ENCODE measurements at regions not wholly inside any gene's neighbourhood (a gene's known extent, or its start where the extent isn't known, plus 50 kb on each side); places are given as distances from the start of the nearest gene placed in this dataset.
A peak's percentile ranks its signal among the peaks of the same experiment; 100 is the strongest.
"Not testable (repeated sequence)": the region's sequence is repeated elsewhere in the genome, so short reads cannot be mapped to it uniquely, and the experiment has no call there.

DNA sequence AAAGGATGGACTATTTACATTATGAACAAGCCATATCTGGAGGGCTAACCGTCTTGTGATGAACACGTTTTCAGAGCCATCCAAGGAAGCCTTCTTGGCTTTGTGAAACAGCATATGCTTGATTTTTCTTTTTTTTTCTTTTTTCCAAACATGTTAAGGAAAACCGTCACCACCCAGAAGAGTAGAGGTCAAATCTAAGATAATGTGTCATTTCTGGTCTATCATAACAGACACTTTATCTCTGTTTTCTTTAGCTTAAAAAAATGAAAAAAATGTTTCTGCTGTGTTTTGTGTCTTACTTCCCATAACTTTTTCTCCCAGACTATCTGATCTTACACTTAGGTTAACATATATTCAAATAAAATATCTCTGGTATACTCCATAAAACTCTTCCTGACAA, 76.1 kb upstream of the DGKB start:
- no peak for ATAC-seq
- 69 to 76% (median 76%) methylated on average over 3 of the region's 3 CpGs for WGBS, 3 donors
- H3K27ac ChIP-seq = no peak overlapping the region
- no peak for DNase-seq
- no peaks in the 10 kb centered on the region for H3K36me3 ChIP-seq (ENCODE audit: insufficient read depth in 1 of 2, low read depth in 1 of 2)
- TF ChIP-seq, protein P1, sequence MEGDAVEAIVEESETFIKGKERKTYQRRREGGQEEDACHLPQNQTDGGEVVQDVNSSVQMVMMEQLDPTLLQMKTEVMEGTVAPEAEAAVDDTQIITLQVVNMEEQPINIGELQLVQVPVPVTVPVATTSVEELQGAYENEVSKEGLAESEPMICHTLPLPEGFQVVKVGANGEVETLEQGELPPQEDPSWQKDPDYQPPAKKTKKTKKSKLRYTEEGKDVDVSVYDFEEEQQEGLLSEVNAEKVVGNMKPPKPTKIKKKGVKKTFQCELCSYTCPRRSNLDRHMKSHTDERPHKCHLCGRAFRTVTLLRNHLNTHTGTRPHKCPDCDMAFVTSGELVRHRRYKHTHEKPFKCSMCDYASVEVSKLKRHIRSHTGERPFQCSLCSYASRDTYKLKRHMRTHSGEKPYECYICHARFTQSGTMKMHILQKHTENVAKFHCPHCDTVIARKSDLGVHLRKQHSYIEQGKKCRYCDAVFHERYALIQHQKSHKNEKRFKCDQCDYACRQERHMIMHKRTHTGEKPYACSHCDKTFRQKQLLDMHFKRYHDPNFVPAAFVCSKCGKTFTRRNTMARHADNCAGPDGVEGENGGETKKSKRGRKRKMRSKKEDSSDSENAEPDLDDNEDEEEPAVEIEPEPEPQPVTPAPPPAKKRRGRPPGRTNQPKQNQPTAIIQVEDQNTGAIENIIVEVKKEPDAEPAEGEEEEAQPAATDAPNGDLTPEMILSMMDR (IDR thresholded peaks at IDR 0.05) = no peak
- intact Hi-C loops (cut with DNase I) = no loop called here
- no peaks in the 10 kb centered on the region for H3K9me3 ChIP-seq
- peaks cover 5% of the 10 kb centered on the region for H3K4me1 ChIP-seq
- no peak overlapping the region for H3K4me3 ChIP-seq
- H3K27me3 ChIP-seq (ENCODE audit: insufficient read depth in 3 of 3, low read length in 2 of 3) = no peaks in the 10 kb centered on the region

DNA sequence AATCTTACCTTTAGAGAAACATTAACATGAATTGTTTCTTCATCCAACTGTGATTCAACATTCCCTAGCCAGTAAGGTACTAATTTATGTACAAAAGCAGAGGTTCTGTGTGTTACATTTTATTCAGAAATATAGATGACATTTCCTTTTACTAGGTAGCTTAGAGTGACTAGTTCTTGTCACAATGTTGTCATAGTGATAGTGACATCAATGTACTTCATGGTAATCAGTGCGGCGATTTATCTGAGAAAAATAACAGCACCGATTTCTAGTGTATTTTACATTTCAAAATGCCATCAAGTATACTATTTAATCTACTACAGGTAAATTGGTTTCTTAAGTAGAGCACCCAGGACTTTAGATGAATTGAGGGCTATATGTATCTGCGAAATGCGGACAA, 72.1 kb upstream of the DGKB start:
- TF ChIP-seq, protein P1 (IDR thresholded peaks at IDR 0.05) = no peak
- Histone ChIP-seq H3K9me3 (no peaks in the 10 kb centered on the region), H3K4me1 (peaks cover 5% of the 10 kb centered on the region), H3K27ac (no peak overlapping the region), H3K36me3 (ENCODE audit: insufficient read depth in 1 of 2, low read depth in 1 of 2) (no peaks in the 10 kb centered on the region), H3K27me3 (ENCODE audit: insufficient read depth in 3 of 3, low read length in 2 of 3) (no peaks in the 10 kb centered on the region), H3K4me3 (no peak overlapping the region)
- ATAC-seq (no peak), DNase-seq (no peak)
- intact Hi-C loops (cut with DNase I) = no loop called here
- 94 to 97% (median 96%) methylated on average over 5 of the region's 5 CpGs for WGBS, 3 donors

DNA sequence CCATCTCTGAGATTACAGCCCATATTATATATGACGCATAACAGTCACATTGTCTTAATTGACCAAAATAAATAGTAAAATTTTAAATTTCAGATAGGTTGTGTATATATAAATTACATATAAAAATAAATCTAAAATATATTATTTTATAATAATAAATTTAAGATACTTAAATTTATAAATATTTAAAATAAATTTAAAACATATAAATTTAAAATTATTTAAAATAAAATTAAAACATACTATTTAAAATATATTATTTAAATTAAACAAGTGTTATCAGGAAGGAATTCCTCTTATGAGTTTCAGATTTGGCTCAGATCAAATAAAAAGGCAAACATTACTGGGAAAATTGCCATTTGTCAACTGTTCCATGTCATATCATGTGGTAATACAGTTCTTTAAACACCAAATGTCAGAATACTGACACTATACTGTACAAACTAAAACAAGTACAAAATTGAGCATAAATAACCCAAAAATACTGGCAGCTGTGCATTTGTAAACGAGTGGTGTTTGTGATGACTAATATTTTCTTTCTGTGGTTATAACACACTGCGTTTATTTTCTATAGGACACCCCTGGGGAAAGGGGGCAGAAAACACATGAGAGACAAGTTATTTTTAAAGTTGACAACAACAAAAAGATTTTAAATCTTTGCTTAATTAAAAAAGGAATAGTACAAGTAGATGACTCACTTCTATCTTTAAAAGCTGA, 71.3 kb upstream of the DGKB start:
- H3K4me3 ChIP-seq = no peak overlapping the region
- intact Hi-C loops (cut with DNase I) = no loop called here
- H3K9me3 ChIP-seq = no peaks in the 10 kb centered on the region
- ATAC-seq (no peak), DNase-seq (no peak)
- TF ChIP-seq, protein P1 (IDR thresholded peaks at IDR 0.05) = no peak
- H3K4me1 ChIP-seq = peaks cover 5% of the 10 kb centered on the region
- H3K27me3 ChIP-seq (ENCODE audit: insufficient read depth in 3 of 3, low read length in 2 of 3) = no peaks in the 10 kb centered on the region
- no peak overlapping the region for H3K27ac ChIP-seq
- no peaks in the 10 kb centered on the region for H3K36me3 ChIP-seq (ENCODE audit: insufficient read depth in 1 of 2, low read depth in 1 of 2)
- 70 to 72% (median 71%) methylated on average over 3 of the region's 3 CpGs for WGBS, 3 donors

DNA sequence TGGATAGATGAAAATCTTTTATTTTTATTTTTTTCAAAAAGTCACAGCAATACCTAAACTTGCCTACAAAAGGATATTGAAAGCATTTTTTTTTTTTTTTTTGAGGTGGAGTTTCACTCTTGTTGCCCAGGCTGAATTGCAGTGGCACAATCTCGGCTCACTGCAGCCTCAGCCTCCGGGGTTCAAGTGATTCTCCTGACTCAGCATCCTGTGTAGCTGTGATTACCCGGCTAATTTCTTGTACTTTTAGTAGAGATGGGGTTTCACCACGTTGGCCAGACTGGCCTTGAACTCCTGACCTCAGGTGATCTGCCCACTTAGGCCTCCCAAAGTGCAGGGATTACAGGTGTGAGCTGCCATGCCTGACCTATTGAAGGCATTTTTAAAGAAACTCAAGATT, 69.1 kb upstream of the DGKB start:
- H3K9me3 ChIP-seq; H3K4me1 ChIP-seq; H3K4me3 ChIP-seq; H3K27me3 ChIP-seq (ENCODE audit: insufficient read depth in 3 of 3, low read length in 2 of 3); H3K36me3 ChIP-seq (ENCODE audit: insufficient read depth in 1 of 2, low read depth in 1 of 2); H3K27ac ChIP-seq; intact Hi-C loops (cut with DNase I); DNase-seq; ATAC-seq: not testable (repeated sequence)
- WGBS, 3 donors = 37 to 66% (median 38%) methylated on average over 4 of the region's 4 CpGs

DNA sequence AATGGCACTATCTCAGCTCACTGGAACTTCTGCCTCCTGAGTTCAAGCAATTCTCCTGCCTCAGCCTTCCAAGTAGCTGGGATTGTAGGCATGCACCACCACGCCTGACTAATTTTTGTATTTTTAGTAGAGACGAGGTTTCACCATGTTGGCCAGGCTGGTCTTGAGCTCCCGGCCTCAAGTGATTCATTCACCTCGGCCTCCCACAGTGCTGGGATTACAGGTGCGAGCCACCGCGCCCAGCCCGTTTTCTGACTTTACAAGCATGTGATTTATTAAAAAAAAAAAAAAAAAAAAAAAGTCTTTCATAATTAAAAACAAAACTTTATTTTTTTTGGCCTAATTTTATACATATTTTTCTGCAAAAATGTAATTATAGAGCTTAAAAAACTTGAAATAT, 64.8 kb upstream of the DGKB start:
- H3K4me1 ChIP-seq; H3K27ac ChIP-seq; DNase-seq; H3K36me3 ChIP-seq (ENCODE audit: insufficient read depth in 1 of 2, low read depth in 1 of 2); H3K9me3 ChIP-seq; H3K4me3 ChIP-seq; H3K27me3 ChIP-seq (ENCODE audit: insufficient read depth in 3 of 3, low read length in 2 of 3); intact Hi-C loops (cut with DNase I); ATAC-seq: not testable (repeated sequence)
- 77 to 85% (median 80%) methylated on average over 8 of the region's 8 CpGs for WGBS, 3 donors

DNA sequence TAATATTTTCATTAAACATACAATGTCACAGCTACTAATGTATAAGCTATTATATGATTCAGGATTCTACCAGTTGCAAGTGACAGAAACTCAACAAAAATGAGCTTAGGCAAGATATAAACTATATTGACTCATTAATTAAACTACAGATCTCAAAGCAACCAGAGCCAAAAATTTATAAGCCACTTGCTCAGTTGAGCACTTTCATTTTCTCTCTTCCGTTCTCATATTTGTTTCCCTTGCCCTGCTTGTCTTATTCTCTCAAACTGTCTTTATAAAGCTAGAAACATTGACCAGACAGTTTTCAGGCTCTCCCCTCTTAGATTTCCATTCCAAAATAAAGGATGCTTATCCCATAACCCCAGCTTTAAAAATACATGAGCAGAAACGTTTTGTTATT, 60.2 kb upstream of the DGKB start:
- no peak for ATAC-seq
- Histone ChIP-seq H3K27me3 (ENCODE audit: insufficient read depth in 3 of 3, low read length in 2 of 3) (peaks cover 0 to 2% (median 0%) of the 10 kb centered on the region in 3 donors), H3K4me1 (no peaks in the 10 kb centered on the region), H3K27ac (no peak overlapping the region), H3K9me3 (no peaks in the 10 kb centered on the region), H3K36me3 (ENCODE audit: insufficient read depth in 1 of 2, low read depth in 1 of 2) (no peaks in the 10 kb centered on the region), H3K4me3 (peak overlapping the region; percentile 24)
- TF ChIP-seq, protein P1 (IDR thresholded peaks at IDR 0.05) = no peak
- intact Hi-C loops (cut with DNase I) = no loop called here
- 32 to 50% (median 47%) methylated on average over 2 of the region's 2 CpGs for WGBS, 3 donors
- no peak for DNase-seq
